Testis (tissue), 2 donors: ENCODE measurements at regions not wholly inside any gene's neighbourhood (a gene's known extent, or its start where the extent isn't known, plus 50 kb on each side); places are given as distances from the start of the nearest gene placed in this dataset.

Source experiments
- CTCF ChIP-seq, 3 experiments: fragments of 450-650 bp in 2 of 3; fragments of 200-600 bp in 1 of 3; sonication (generic) in 1 of 3; IDR thresholded peaks; one replicate each; pipeline ENCODE4 v1.5.1; 2016 to 2019; ENCODE audit warnings: antibody characterized with exemption in 3 of 3, mild to moderate bottlenecking in 2 of 3, moderate library complexity in 1 of 3
- POLR2A ChIP-seq: fragments of 450-650 bp; IDR thresholded peaks from one replicate; pipeline ENCODE4 v1.6.1; 2017; ENCODE audit warnings: antibody characterized with exemption, mild to moderate bottlenecking, moderate library complexity

- TF ChIP-seq CTCF (IDR thresholded peaks at IDR 0.05) = no peak
- TF ChIP-seq POLR2A = no peak
These were observed 263.9 kb upstream of the CXorf66 start for GRCh38 chrX:140229191-140229590.
